ENCODE measurements at regions not wholly inside any gene's neighbourhood (a gene's known extent, or its start where the extent isn't known, plus 50 kb on each side); places are given as distances from the start of the nearest gene placed in this dataset.

GRCh38 chr14:58697930-58698642 lies 60.3 kb downstream of the DACT1 start:
- DNase-seq, result no peak

- DNase-seq, result no peak
Measured at GRCh38 chr14:58699681-58700205, 62.0 kb downstream of the DACT1 start.

- no peak for DNase-seq
Measured at GRCh38 chr14:58701156-58701555, 63.4 kb downstream of the DACT1 start.

GRCh38 chr14:58701604-58702003 lies 63.8 kb downstream of the DACT1 start:
- DNase-seq, result no peak

GRCh38 chr14:58702441-58703160 lies 64.8 kb downstream of the DACT1 start:
- peak in 1 of 5 experiments; percentile 53 for DNase-seq

GRCh38 chr14:58703161-58703506 lies 65.4 kb downstream of the DACT1 start:
- no peak for DNase-seq

GRCh38 chr14:58705066-58705465 lies 67.3 kb downstream of the DACT1 start:
- no peak for DNase-seq

- no peak for DNase-seq
Measured at GRCh38 chr14:58707949-58708348, 70.2 kb downstream of the DACT1 start.

GRCh38 chr14:58709949-58710348 lies 72.2 kb downstream of the DACT1 start:
- DNase-seq, result no peak

- no peak for DNase-seq
Measured at GRCh38 chr14:58711382-58711781, 73.6 kb downstream of the DACT1 start.

- no peak for DNase-seq
Measured at GRCh38 chr14:58712357-58712756, 74.6 kb downstream of the DACT1 start.

- no peak for DNase-seq
Measured at GRCh38 chr14:58713677-58714076, 75.9 kb downstream of the DACT1 start.

- DNase-seq, result no peak
Measured at GRCh38 chr14:58716706-58717105, 78.9 kb downstream of the DACT1 start.

- DNase-seq, result no peak
Measured at GRCh38 chr14:58717211-58717610, 79.4 kb downstream of the DACT1 start.

- no peak for DNase-seq
Measured at GRCh38 chr14:58717813-58718212, 80.1 kb downstream of the DACT1 start.

- DNase-seq, result no peak
Measured at GRCh38 chr14:58718226-58719205, 80.8 kb downstream of the DACT1 start.

GRCh38 chr14:58721723-58722122 lies 84.0 kb downstream of the DACT1 start:
- DNase-seq, result no peak

GRCh38 chr14:58722441-58722840 lies 84.7 kb downstream of the DACT1 start:
- no peak for DNase-seq

- DNase-seq, result no peak
Measured at GRCh38 chr14:58724206-58724605, 86.4 kb downstream of the DACT1 start.

- DNase-seq, result peak in 1 of 5 experiments; percentile 22
Measured at GRCh38 chr14:58724702-58725101, 86.9 kb downstream of the DACT1 start.

- no peak for DNase-seq
Measured at GRCh38 chr14:58725226-58725625, 87.5 kb downstream of the DACT1 start.

GRCh38 chr14:58725871-58726270 lies 88.1 kb downstream of the DACT1 start:
- DNase-seq, result no peak

Data from T-helper 2 cell (primary cell).